Right forelimb (tissue), 1 donor: ENCODE measurements at regions not wholly inside any gene's neighbourhood (a gene's known extent, or its start where the extent isn't known, plus 50 kb on each side); places are given as distances from the start of the nearest gene placed in this dataset.

ENCODE experiments used
- DNase-seq: peaks from one replicate; pipeline ENCODE4 v3.0.0-alpha.2; 2018

DNA sequence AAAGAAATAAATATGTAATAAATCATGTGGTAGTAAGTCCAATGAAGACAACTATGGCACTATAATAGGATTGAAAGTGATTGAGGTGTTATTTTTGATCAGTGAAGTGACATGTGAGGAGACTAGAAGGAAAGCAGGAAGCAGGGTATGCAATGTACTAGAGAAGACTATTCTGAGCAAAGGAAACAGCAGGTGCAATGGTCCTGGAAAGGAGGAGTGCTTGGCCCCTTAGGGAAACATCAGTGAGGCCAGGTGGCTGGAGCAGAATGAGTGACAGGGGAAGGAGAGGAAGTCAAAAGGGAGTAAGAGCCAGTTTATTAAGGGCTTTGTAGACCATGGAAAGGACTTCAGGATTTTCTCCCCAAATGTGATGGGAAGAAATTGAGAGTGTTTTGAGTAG is 207.6 kb upstream of the HCCS start:
- no peak for DNase-seq

DNA sequence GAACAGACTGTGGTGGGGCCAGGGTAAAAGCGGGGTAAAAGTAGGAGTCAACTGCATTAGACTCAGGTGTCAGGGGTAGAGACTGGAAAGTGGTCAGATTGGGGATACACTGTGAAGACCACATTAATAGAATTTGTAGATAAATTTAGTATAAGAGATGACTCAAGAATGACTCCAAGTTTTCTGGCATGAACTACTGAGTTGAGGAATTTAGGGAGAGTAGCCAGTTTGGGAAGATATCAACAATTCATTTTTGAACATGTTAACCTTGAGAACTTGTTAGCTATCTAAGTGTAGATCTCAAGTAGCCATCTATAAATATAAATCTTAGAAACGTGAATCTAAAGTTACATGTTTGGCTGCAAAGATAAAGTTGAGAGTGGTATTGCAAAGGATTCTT is 206.9 kb upstream of the HCCS start:
- no peak for DNase-seq

DNA sequence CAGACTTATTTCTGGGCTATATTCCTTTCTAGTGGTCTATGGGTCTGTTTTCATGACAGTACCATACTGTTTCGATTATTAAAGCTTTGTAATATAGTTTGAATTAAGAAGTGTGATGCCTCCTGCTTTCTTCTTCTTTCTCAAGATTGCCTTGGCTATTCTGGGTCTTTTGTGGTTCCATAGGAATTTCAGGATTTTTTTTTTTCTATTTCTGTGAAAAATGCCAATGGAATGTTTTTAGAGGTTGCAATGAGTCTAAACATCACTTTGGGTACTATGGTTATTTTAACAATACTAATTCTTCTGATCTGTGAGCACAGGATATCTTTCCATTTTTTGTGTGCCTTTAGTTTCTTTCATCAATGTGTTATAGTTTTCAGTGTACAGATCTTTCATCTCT is 204.3 kb upstream of the HCCS start:
- DNase-seq, result no peak

DNA sequence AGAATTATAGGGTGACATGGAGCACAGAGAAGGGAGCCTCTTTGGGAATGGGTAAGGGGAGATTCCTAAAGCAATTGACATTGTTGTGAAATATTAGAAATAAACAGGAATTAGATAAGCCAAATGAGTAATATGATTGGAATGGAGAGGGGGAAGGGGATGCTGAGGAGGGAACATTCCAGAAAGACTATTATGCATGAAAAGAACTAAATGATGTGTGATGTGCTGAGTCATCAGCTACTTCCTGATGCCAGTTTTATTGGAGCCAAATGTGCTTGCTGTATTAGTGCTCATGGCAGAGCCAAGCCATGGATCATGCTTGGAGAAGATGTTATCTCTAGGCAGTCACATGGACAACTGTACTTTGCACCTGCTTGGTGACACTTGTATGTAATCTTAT is 189.0 kb upstream of the HCCS start:
- DNase-seq, result no peak

DNA sequence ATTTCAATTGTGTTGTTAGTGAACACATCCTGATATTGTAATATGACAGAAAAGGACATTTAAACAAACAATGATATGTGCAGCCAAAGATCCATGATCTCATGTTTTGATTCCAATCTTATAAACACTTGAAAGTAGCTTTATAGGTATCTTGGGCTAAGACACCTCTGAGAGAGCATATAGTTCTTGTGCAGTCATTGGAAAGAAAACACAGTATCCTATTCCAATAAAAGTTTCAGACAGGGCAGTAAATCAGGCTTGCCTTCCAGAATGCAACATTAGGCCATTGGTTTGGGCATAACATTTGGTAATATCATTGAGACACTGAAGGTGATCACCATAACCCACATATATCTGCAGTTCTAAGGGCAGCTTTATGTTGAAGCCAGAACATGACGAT is 188.3 kb upstream of the HCCS start:
- DNase-seq, result no peak

DNA sequence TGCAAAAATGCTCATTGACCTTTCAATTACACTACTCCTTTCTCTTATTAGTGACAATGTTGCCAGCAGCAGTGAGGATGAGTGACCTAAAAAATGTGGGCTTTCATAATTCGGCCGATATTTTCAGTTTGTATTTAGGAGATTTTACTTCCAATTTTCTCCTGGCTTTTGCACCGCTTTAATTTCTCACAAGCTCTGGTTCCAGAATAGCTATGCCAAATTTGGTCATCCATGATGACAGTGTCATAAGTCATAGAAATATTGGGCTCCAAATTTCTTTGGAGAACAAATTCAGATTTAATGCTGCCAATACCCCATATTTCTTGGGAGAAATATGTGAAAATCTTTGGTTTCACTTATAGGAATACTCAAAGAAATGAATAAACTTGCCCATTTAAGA is 187.7 kb upstream of the HCCS start:
- DNase-seq, result no peak

DNA sequence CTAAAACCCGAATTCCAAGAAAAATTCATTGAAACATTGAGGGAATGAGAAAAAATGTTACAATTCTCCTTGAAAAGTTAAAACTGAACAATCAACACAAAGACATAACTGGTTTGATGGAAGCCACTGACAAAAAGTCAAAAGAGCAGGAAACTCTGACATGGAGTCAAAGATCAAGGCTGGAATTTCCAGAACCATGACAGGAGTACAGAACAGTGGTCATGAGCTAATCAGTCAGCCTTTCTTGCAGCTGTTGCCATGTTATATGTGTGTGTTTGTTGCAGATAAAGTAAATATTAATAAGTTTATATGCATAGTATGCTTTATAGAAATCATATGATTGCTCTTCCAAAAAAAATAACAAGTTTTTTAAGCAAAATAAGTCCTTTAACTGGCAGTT is 184.7 kb upstream of the HCCS start:
- no peak for DNase-seq

DNA sequence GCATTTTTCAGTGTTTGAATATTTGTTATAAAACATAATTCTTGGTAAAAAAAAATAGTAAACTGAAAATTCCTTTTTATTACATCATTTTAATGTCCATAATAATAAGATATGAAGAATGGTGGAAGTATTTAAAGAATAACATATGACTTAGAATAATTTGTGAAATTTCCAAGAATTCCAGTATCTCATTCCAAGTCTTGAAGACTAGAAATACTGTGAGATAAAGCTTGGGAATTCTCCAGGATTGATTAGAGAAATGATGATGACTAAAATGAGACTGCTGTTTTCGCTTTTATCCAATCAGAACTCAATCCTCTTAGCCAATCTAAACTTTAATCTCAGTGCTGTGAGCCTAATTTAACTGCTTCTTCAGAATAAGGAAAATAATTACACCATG is 184.2 kb upstream of the HCCS start:
- no peak for DNase-seq

DNA sequence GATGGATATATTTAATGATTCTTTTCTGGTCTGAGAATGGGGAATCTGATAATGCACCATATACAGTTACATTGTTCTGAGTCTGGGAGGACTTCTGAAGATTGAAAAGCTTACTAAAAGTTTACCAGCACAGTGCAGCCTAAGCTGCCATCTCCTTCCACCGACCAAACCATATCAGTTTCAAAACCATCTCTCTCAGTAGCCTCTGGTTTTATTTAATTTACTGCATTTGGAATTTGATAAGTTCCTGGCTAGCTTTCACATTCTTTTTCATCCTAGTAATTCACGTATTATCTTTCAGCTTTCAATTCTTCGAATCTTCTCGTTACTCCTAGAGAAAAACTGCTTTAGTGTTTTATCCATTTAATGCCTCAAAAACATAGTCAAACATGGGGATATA is 181.4 kb upstream of the HCCS start:
- DNase-seq, result no peak

DNA sequence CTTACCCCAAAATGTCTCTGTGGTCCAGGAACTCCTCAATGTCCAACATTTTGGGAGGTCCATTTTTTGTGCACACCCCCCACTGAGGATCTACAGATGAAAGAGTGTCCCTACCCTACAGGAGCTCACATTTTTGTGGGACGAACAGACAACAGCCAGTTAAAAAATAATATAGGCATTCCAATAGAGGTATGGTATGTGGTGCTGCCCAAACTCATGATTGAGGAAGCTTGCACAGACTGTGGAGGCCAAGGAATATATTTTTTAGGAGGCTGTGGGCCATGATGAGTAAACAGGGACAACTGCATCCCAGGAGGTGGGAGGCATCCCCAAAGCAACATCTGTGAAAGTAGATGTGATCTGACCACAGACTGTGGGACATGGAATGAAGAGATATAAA is 181.0 kb upstream of the HCCS start:
- DNase-seq, result no peak

DNA sequence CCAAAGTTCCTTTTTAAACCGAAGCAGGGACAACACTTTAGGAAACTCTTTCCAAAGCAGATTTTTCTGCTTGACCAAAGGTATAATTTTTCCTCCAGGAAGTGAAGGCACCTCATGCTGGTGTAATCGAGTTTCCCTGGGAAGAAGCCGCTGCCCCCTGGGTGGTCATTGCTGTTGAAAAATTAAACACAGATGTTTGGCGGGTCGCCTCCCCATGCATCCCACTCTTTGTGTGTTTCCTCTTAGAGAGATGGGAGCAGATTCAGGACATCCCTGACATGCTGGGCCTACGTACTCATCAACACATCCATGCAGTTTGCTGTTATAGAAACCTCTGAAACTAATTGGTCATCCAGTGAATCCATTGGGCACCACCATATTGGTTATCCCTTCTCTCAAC is 179.2 kb upstream of the HCCS start:
- peak; percentile 48 for DNase-seq

DNA sequence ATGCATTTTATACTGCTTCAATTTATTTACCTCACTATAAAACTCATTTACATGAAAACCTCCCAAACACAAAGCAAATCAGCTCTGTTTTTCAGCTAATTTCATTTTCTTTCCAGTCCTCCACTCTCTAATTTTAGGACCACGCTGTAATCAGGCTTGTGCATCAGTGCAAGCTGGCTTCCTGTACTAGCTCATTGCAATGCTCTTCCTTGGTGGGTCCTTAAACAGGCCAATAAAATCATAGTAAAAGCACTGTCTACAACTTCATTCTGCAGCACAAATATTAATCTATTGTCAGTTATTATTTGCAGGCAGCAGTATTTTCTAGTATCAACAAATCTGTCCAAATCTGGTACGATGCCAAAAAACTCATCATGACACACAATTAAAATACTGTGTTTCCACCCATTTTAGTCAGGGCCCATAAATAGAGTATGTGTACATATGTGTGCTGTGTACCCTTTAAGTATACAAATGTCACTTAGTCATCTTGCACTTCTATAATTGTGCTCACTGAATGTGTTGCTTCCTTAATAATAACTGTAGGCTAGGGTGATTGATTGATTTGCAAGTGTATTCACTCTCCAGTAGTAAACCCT is 178.2 kb upstream of the HCCS start:
- no peak for DNase-seq

DNA sequence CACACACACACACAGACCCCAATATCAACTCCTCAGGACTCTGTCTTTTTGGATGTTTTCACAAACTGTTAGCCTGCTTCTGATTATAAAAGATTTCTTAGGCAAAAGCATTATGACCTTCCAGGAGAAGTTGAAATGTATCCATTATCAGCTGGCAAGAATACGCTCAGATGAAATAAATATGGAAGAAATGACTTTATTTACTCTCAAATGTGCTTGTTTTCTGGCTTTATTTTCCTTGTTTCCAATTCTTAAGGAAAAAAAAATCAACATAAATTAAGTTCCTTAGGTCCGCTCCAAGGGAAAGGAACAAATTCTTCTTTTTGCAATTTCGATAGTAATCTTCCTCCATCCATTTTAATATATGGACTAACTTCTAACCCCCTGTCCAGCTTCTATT is 175.6 kb upstream of the HCCS start:
- DNase-seq, result no peak

DNA sequence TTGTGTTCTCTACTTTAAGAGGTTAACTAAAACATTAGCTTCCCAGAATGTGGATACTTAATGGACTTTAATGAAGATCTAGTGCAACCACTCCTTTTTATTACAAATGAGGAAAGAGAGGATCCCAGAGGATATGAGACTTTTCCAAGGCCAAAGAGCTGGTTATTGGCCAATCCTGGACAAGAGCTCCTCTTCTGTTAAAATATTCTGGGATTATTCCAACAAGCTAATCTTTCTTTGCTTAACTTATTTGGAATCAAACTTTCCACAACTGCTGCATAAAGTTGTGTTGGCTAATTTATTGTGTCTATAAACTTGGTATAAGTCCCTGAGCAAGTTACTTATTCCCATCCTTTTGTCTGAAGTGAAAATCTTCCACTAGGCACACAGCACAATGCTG is 174.2 kb upstream of the HCCS start:
- DNase-seq, result no peak

DNA sequence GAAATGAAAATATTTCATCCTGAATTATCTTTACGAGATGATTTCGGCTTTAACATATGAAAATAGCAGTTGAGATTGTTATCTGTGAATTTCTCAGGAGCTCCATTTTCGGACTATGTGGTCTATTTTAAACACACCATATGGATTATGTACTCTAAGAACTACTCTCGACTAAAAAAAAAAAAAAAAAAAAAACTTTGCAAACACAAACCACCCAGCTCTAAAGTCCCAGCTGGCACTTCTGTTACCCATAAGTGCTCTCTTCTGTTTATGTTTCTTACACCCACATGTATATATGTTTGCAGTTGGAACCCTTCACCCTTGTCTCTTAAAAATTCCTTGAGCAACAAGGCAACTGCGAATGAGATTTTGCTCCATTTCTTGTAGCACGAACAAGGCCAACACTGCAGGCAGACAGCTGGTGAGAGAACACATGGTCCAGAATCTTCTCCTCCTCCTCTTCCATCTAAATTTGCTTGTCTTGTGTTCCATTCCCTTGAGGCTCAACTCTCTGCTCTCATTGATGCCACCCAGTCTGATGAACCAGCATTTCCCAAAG is 172.7 kb upstream of the HCCS start:
- DNase-seq, result no peak

DNA sequence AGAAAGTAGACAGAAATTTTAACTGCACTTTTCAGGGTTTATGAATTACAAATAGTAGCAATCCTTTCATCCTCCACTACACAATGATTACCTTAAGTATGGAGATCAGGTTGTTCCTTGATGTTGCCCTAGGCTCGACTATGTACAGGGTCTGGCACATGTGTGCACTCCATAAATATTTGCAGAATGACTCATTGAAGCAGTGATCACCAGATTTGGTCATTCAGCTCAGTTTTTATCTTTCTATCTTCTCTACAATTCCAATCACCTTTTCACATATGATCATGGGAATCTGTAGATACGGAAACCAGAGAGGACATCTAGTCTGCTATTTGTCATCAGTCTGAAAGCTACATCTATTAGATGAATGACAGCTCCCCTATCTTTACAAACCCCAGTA is 171.7 kb upstream of the HCCS start:
- DNase-seq, result no peak

DNA sequence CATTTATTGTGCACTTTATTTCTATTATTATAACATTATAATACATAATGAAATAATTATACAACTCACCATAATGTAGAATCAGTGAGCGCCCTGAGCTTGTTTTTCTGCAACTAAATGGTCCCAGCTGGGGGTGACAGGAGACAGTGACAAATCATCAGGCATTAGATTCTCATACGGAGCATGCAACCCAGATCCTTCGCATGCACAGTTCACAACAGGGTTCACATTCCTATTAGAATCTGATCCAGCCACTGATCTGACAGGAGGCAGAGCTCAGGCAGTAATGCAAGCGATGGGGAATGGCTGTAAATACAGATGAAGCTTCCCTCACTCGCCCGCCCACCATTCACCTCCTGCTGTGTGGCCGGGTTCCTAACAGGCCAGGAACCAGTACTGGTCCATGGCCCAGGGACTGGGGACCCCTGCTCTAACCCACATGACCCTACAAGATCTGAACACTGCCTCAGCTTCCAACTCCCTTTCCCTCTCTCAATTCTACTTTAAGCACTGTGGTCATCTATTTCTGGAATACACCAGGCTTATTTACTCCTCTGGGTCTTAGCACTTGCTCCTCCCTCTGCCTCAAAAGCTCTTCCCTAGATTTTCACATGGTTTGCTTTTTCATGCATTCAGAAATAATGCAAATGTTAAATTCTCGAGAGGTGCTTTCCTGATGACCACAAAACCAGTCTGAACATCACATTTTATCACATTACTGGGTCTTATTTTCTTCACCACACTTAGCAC is 166.8 kb upstream of the HCCS start:
- peak; percentile 38 for DNase-seq

DNA sequence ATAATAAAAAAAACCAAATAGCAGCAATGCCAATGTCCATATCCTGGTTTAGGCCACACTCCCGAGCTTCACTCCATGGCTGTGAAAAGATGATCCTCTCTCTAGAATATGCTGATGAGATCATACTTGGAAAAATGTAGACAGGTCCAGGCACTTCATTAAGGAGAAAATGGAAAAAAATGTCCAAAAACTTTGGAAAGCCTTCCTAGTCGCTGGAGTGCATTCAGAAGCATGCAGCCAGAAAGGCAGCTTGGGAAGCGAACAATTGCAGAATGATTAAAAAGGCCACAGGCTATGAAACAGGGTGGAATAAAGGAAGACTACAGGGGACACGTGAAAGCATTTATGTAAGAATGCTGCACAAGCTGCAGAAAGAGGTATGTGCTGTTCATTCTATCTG is 165.6 kb upstream of the HCCS start:
- DNase-seq, result peak; percentile 48

DNA sequence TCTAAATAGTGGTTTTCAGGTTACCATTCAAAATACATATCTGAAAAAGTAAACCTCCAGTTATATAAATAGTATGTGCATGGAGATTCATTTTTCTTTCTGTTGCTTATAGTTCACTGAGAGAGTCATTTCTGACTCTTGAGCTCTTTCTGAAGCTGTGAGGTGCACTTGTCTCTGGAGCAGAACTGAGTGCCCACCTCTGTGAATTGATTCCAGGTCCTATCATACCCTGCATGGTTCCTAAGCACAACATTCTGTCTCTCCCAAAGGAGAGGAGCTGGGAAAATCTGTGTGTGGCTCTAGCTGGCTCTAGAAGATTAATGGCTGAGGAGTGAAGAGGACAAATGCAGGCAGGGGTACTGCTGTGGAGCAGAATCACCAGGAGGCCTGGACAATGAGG is 161.6 kb upstream of the HCCS start:
- DNase-seq, result no peak

DNA sequence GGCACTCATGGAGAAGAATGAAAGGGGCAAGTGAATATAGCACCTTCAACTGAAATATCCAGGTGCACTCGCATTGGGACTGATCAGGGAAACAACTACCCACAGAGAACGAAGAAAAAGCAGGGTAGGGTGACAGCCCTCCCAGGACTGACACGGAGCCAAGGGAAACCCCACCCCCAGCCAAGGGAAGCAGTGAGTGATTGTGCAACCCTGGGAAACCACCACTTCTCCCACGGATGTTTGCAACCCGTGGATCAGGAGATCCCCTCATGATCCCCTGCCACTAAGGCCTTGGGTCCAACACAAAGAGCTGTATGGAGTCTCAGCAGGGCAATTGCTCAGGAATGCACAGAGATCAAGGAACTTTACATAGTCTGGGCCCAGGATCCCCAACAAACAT is 158.5 kb upstream of the HCCS start:
- DNase-seq, result no peak

DNA sequence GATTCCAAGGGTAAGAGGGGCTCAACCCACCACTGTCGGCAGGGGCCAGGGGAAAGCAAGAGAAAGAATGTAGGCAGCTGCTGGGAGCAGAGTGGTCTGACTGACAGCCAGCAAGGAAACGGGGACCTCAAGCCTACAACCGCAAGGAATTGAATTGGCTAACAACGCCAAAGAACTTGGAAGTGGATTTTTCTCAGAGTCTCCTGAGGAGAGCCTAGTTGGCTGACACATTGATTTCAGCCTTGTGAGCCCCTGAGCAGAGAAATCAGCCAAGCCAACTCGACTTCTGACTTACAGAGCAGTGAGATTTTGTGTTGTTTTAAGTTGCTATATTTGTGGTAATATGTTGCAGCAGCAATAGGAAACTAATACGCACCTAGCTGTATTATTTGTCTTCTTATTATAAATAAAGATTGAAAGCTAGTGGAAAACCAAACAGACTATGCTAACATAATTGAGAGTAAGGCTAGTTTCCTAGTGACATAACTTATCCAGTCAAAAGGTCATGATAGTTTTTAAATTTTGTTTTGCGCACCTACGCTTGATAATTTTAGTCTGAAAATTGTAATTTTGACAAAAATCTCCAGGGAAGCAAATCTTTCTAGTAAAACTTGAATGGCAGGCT is 145.8 kb upstream of the HCCS start:
- no peak for DNase-seq

DNA sequence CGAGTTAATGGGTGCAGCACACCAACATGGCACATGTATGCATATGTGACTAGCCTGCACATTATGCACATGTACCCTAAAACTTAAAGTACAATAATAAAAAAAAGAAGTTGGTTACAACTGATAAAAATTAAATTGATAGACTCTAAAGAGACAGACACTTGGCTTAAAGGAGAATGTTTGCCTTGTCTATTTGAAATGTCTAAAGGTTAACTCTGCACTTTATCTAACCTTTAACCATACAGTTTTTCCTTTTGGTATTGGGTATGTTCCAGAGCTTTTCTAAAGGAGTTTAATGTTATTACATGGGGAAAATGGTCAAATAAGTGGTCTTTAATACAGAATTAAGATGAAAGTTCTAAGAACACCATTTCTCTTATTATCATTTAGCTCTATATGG is 145.1 kb upstream of the HCCS start:
- no peak for DNase-seq

DNA sequence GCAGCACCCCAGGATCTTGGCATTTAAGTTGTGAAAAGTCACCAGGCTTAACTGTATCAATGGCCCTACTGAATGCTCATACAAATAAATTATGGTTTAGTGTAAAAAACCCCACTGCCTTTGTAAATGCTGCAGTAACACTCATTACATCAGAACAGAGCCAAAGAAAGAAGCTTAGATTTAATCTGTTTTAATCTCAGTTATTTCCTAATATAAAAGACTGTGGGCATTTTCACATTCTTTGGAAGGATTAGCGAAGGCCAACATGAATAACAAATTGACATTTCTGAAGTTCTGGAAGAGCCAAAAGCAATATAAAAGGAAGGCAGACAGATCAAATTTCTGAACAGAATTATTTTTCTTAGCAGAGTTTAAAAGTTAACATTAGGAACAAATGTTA is 140.0 kb upstream of the HCCS start:
- DNase-seq, result no peak

DNA sequence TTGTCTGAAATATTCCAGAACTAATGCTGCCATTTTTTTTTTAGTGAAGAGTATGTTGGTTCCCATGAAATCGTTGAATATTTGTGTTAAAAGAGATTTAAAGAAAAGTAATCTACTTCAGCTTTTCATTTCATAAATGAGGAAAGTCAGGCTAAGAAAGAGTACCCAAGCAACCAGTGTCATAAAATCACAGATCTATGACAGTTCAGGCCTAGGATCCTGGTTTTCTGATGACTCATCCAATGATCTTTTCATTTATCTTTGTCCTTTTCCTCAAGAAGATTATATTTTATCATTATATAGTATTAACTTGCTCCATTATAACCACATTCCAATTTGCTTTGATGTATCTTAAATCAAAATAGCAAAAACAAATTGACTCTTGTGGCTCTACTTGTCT is 139.4 kb upstream of the HCCS start:
- DNase-seq, result no peak
